Astrocyte (in vitro differentiated cells and primary cell): ENCODE measurements at regions not wholly inside any gene's neighbourhood (a gene's known extent, or its start where the extent isn't known, plus 50 kb on each side); places are given as distances from the start of the nearest gene placed in this dataset.

Source experiments
- EZH2 ChIP-seq: IDR thresholded peaks from 2 replicates; pipeline ENCODE4 v1.6.1; 2012; ENCODE audit warnings: mild to moderate bottlenecking, low read length, inconsistent platforms; ENCODE audit not compliant: insufficient read depth
- TF ChIP-seq, protein P1 (sequence below): IDR thresholded peaks from 2 replicates; pipeline ENCODE4 v1.5.1; 2011; ENCODE audit warnings: low read depth, mild to moderate bottlenecking, inconsistent platforms, low read length, moderate library complexity; ENCODE audit not compliant: insufficient read depth

DNA sequence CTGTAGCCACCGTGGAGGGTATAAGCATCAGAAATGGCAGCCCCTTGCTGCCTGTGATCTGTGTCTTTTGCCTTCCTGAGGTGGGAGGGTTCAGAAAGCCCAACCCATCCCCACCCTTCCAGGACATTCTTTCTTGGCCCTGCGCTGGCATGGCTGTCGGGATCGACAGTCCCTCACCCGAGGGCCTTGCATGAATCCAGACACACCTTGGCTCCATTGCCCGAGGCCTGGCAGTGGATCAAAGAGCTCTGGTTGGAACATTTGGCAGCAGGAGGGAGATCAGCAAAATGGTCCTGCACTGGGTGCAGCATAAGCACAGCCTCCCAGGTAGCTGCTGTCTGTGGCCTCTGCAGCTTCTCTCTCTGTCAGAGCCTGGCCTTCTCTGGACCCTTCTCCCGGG is 246.6 kb upstream of the MAF start:
- TF ChIP-seq, protein P1, sequence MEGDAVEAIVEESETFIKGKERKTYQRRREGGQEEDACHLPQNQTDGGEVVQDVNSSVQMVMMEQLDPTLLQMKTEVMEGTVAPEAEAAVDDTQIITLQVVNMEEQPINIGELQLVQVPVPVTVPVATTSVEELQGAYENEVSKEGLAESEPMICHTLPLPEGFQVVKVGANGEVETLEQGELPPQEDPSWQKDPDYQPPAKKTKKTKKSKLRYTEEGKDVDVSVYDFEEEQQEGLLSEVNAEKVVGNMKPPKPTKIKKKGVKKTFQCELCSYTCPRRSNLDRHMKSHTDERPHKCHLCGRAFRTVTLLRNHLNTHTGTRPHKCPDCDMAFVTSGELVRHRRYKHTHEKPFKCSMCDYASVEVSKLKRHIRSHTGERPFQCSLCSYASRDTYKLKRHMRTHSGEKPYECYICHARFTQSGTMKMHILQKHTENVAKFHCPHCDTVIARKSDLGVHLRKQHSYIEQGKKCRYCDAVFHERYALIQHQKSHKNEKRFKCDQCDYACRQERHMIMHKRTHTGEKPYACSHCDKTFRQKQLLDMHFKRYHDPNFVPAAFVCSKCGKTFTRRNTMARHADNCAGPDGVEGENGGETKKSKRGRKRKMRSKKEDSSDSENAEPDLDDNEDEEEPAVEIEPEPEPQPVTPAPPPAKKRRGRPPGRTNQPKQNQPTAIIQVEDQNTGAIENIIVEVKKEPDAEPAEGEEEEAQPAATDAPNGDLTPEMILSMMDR = no peak
- TF ChIP-seq EZH2 = no peak
